ENCODE measurements at regions not wholly inside any gene's neighbourhood (a gene's known extent, or its start where the extent isn't known, plus 50 kb on each side); places are given as distances from the start of the nearest gene placed in this dataset.
"Not testable (repeated sequence)": the region's sequence is repeated elsewhere in the genome, so short reads cannot be mapped to it uniquely, and the experiment has no call there.

GRCh38 chr2:138931284-138932256 is 151.4 kb upstream of the NXPH2 start:
- no peak for DNase-seq (ENCODE audit: low read depth)

- DNase-seq (ENCODE audit: low read depth): no peak
Observed at GRCh38 chr2:138930571-138930970, 150.4 kb upstream of the NXPH2 start.

GRCh38 chr2:138928374-138929021 is 148.3 kb upstream of the NXPH2 start:
- DNase-seq (ENCODE audit: low read depth): no peak

- peak; percentile 10 for DNase-seq (ENCODE audit: low read depth)
Observed at GRCh38 chr2:138922973-138923563, 142.9 kb upstream of the NXPH2 start.

- DNase-seq (ENCODE audit: low read depth): no peak
Observed at GRCh38 chr2:138919120-138919747, 139.0 kb upstream of the NXPH2 start.

- no peak for DNase-seq (ENCODE audit: low read depth)
Observed at GRCh38 chr2:138910427-138910826, 130.2 kb upstream of the NXPH2 start.

GRCh38 chr2:138906549-138906948 is 126.4 kb upstream of the NXPH2 start:
- no peak for DNase-seq (ENCODE audit: low read depth)

GRCh38 chr2:138902239-138902871 is 122.2 kb upstream of the NXPH2 start:
- DNase-seq (ENCODE audit: low read depth): no peak

GRCh38 chr2:138901530-138901929 is 121.3 kb upstream of the NXPH2 start:
- DNase-seq (ENCODE audit: low read depth): no peak

GRCh38 chr2:138898855-138899254 is 118.7 kb upstream of the NXPH2 start:
- no peak for DNase-seq (ENCODE audit: low read depth)

- no peak for DNase-seq (ENCODE audit: low read depth)
Observed at GRCh38 chr2:138897274-138897673, 117.1 kb upstream of the NXPH2 start.

- DNase-seq (ENCODE audit: low read depth): no peak
Observed at GRCh38 chr2:138893746-138894145, 113.6 kb upstream of the NXPH2 start.

GRCh38 chr2:138881126-138881525 is 100.9 kb upstream of the NXPH2 start:
- no peak for DNase-seq (ENCODE audit: low read depth)

GRCh38 chr2:138879931-138880330 is 99.7 kb upstream of the NXPH2 start:
- no peak for DNase-seq (ENCODE audit: low read depth)

GRCh38 chr2:138877421-138877820 is 97.2 kb upstream of the NXPH2 start:
- DNase-seq (ENCODE audit: low read depth): no peak

GRCh38 chr2:138874251-138874650 is 94.1 kb upstream of the NXPH2 start:
- no peak for DNase-seq (ENCODE audit: low read depth)

GRCh38 chr2:138872116-138872515 is 91.9 kb upstream of the NXPH2 start:
- DNase-seq (ENCODE audit: low read depth): not testable (repeated sequence)

- DNase-seq (ENCODE audit: low read depth): no peak
Observed at GRCh38 chr2:138871312-138871711, 91.1 kb upstream of the NXPH2 start.

GRCh38 chr2:138867341-138867740 is 87.2 kb upstream of the NXPH2 start:
- no peak for DNase-seq (ENCODE audit: low read depth)

- no peak for DNase-seq (ENCODE audit: low read depth)
Observed at GRCh38 chr2:138866797-138867196, 86.6 kb upstream of the NXPH2 start.

- DNase-seq (ENCODE audit: low read depth): no peak
Observed at GRCh38 chr2:138853761-138854160, 73.6 kb upstream of the NXPH2 start.

GRCh38 chr2:138853296-138853695 is 73.1 kb upstream of the NXPH2 start:
- no peak for DNase-seq (ENCODE audit: low read depth)

Measured in non-pigmented ciliary epithelial cell (primary cell).